Gastroesophageal sphincter (tissue), 4 donors: ENCODE measurements at regions not wholly inside any gene's neighbourhood (a gene's known extent, or its start where the extent isn't known, plus 50 kb on each side); places are given as distances from the start of the nearest gene placed in this dataset.

Source experiments
- ATAC-seq: fragments of 150-250 bp; one replicate; pipeline ENCODE4 v1.9.1; 2016; ENCODE audit warnings: mild to moderate bottlenecking, moderate library complexity
- H3K27ac ChIP-seq, 4 donors: fragments of 200-600 bp; sonication (generic) in 3 of 4; 1 replicate in 3 of 4; 2 replicates in 1 of 4; pipeline ENCODE4 v1.5.1; 2016 to 2019
- H3K27me3 ChIP-seq: fragments of 200-600 bp; sonication (generic); one replicate; pipeline ENCODE4 v1.5.1; 2019
- H3K36me3 ChIP-seq, 2 donors: fragments of 200-600 bp; sonication (generic); one replicate each; pipeline ENCODE4 v1.5.1; 2019; ENCODE audit warnings: control low read depth in 1 of 2
- H3K4me1 ChIP-seq, 3 donors: fragments of 200-600 bp; sonication (generic); 1 replicate in 2 of 3; 2 replicates in 1 of 3; pipeline ENCODE4 v1.5.1; 2016 to 2019; ENCODE audit warnings: control low read depth in 2 of 3
- H3K4me3 ChIP-seq, 2 donors: fragments of 200-600 bp; sonication (generic); one replicate each; pipeline ENCODE4 v1.5.1; 2019; ENCODE audit warnings: mild to moderate bottlenecking in 1 of 2, moderate library complexity in 1 of 2
- H3K9me3 ChIP-seq, 3 donors: fragments of 200-600 bp; sonication (generic); one replicate each; pipeline ENCODE4 v1.5.1; 2017 to 2019; ENCODE audit warnings: control low read depth in 2 of 3
- EP300 ChIP-seq: sonication (generic); formaldehyde crosslinking; IDR thresholded peaks from one replicate; pipeline ENCODE4 v1.6.1; 2017; ENCODE audit warnings: antibody characterized with exemption, mild to moderate bottlenecking
- POLR2A ChIP-seq, 2 donors: fragments of 450-650 bp; IDR thresholded peaks; one replicate each; pipeline ENCODE4 v1.6.1; 2017; ENCODE audit warnings: antibody characterized with exemption in 2 of 2, mild to moderate bottlenecking in 2 of 2, moderate library complexity in 1 of 2
- POLR2AphosphoS5 ChIP-seq: sonication (generic); formaldehyde crosslinking; IDR thresholded peaks from one replicate; pipeline ENCODE4 v1.6.1; 2017; ENCODE audit warnings: antibody characterized with exemption
- WGBS, 2 donors: methylation state at CpG; one replicate each; pipeline ENCODE4 v1.1.5; 2018; ENCODE audit warnings: low coverage in 1 of 2; 5-methylcytosine and 5-hydroxymethylcytosine counted together
- TF ChIP-seq, protein P1 (sequence below), 4 experiments: fragments of 200-600 bp in 2 of 4; fragments of 450-650 bp in 2 of 4; sonication (generic) in 1 of 4; IDR thresholded peaks; one replicate each; pipeline ENCODE4 v1.5.1; 2017 to 2019; ENCODE audit warnings: antibody characterized with exemption in 4 of 4, mild to moderate bottlenecking in 2 of 4, moderate library complexity in 2 of 4

DNA sequence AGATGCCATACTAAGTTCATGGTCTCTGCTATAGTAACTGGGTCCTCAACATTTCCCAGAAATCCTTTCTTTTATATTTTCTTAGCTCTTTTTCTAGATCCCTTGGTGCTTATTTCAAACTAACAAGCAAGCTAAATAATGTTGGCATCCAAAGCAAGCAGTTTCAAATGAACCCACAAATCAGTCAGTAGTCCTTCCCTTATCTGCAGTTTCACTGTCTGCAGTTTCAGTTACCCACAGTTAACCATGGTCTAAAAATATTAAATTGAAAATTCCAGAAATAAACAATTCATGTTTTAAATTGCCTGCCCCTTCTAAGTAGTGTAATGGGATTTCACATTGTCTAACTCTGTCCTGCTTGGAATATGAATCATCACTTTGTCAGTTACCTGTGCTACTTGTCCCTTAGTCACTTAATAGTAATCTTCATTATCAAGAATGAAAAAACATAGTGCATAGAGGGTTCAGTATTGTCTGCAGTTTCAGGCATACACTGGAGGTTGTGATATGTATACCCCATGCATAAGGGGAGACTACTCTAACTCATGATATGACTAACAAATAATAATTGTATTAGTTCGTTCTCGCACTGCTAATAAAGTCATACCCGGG, 633.7 kb downstream of the MECOM start:
- Histone ChIP-seq H3K9me3 (no peaks in the 10 kb centered on the region), H3K27ac (no peak overlapping the region), H3K36me3 (no peaks in the 10 kb centered on the region), H3K4me1 (peaks cover 0 to 14% (median 5%) of the 10 kb centered on the region in 3 donors), H3K27me3 (no peaks in the 10 kb centered on the region), H3K4me3 (no peak overlapping the region)
- no peak for ATAC-seq
- 96 to 100% methylated on average over 3 of the region's 3 CpGs for WGBS, 2 donors
- TF ChIP-seq POLR2AphosphoS5 (no peak), POLR2A (IDR thresholded peaks at IDR 0.05) (no peak), EP300 (no peak)
- TF ChIP-seq, protein P1, sequence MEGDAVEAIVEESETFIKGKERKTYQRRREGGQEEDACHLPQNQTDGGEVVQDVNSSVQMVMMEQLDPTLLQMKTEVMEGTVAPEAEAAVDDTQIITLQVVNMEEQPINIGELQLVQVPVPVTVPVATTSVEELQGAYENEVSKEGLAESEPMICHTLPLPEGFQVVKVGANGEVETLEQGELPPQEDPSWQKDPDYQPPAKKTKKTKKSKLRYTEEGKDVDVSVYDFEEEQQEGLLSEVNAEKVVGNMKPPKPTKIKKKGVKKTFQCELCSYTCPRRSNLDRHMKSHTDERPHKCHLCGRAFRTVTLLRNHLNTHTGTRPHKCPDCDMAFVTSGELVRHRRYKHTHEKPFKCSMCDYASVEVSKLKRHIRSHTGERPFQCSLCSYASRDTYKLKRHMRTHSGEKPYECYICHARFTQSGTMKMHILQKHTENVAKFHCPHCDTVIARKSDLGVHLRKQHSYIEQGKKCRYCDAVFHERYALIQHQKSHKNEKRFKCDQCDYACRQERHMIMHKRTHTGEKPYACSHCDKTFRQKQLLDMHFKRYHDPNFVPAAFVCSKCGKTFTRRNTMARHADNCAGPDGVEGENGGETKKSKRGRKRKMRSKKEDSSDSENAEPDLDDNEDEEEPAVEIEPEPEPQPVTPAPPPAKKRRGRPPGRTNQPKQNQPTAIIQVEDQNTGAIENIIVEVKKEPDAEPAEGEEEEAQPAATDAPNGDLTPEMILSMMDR (IDR thresholded peaks at IDR 0.05) = no peak

GRCh38 chr3:169028716-169029115, 634.8 kb downstream of the MECOM start:
- TF ChIP-seq, protein P1 (IDR thresholded peaks at IDR 0.05) = no peak
- no peak for TF ChIP-seq EP300
- no peak for TF ChIP-seq POLR2A (IDR thresholded peaks at IDR 0.05)
- no peak for TF ChIP-seq POLR2AphosphoS5
- no peaks in the 10 kb centered on the region for H3K27me3 ChIP-seq
- H3K4me3 ChIP-seq = no peak overlapping the region
- H3K36me3 ChIP-seq = no peaks in the 10 kb centered on the region
- H3K27ac ChIP-seq = no peak overlapping the region
- H3K9me3 ChIP-seq = no peaks in the 10 kb centered on the region
- peaks cover 0 to 14% (median 5%) of the 10 kb centered on the region in 3 donors for H3K4me1 ChIP-seq
- no peak for ATAC-seq
- 90 to 92% methylated on average over 5 of the region's 5 CpGs for WGBS, 2 donors

- TF ChIP-seq EP300 (no peak), POLR2A (IDR thresholded peaks at IDR 0.05) (no peak), POLR2AphosphoS5 (peak; percentile 61)
- TF ChIP-seq, protein P1 (IDR thresholded peaks at IDR 0.05) = no peak
- ATAC-seq = peak; percentile 66
- peaks cover 0 to 14% (median 5%) of the 10 kb centered on the region in 3 donors for H3K4me1 ChIP-seq
- no peaks in the 10 kb centered on the region for H3K27me3 ChIP-seq
- 7 to 11% methylated on average over 5 of the region's 5 CpGs for WGBS, 2 donors
- H3K4me3 ChIP-seq = peak overlapping the region; percentile 7 to 25
- no peaks in the 10 kb centered on the region for H3K9me3 ChIP-seq
- no peaks in the 10 kb centered on the region for H3K36me3 ChIP-seq
- H3K27ac ChIP-seq = peak overlapping the region; percentile 1 to 69 (median 41)
Observed at GRCh38 chr3:169026543-169027182, 636.8 kb downstream of the MECOM start.

DNA sequence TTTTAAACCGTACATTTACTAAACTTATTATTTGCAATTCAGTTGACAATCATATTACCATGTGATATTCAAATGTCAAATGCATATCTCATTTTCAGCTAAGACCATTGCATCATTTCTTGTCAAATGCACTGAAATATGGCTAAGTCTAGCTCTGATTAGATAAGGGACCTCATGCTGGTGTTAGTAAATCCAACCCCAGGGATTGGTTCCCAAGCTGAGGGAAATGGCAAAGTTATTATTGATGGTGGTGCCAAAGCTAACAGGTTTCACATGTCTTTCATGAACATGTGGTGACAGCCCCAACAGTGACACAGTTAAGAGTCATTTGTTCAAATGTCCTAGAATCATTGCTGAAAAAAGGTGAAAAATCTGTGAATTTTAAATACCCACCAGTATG, 641.1 kb downstream of the MECOM start:
- TF ChIP-seq EP300 (no peak), POLR2AphosphoS5 (no peak), POLR2A (IDR thresholded peaks at IDR 0.05) (no peak)
- TF ChIP-seq, protein P1 (IDR thresholded peaks at IDR 0.05) = no peak
- Histone ChIP-seq H3K9me3 (no peaks in the 10 kb centered on the region), H3K36me3 (no peaks in the 10 kb centered on the region), H3K4me3 (no peak overlapping the region), H3K4me1 (peaks cover 0 to 14% (median 5%) of the 10 kb centered on the region in 3 donors), H3K27me3 (no peaks in the 10 kb centered on the region), H3K27ac (no peak overlapping the region)
- no peak for ATAC-seq
- 100% methylated on average over 1 of the region's 1 CpG for WGBS, 2 donors

DNA sequence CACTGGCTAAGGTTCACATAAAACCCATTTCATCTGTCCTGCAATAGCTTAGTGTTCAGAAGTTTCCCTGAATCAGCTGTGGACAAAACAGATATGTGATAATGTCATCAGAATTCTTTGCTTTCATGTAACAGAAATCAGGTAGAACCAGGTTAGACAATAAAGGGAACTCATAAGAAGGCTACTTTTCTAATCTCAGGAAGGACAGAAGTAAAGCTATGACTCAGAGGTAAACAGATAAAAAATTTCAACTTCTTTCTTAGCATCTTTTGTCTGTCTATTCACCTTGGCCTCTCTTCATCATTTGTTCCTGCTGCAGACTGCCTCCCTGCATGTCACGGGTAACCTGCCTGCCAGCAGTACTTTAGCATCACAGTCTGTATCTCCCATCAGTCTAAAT, 643.1 kb downstream of the MECOM start:
- H3K27ac ChIP-seq = no peak overlapping the region
- no peak overlapping the region for H3K4me3 ChIP-seq
- TF ChIP-seq, protein P1 (IDR thresholded peaks at IDR 0.05) = no peak
- no peak for TF ChIP-seq POLR2A (IDR thresholded peaks at IDR 0.05)
- no peak for TF ChIP-seq POLR2AphosphoS5
- no peak for TF ChIP-seq EP300
- H3K9me3 ChIP-seq = no peaks in the 10 kb centered on the region
- no peaks in the 10 kb centered on the region for H3K4me1 ChIP-seq
- no peak for ATAC-seq
- 92 to 100% methylated on average over 1 of the region's 1 CpG for WGBS, 2 donors
- no peaks in the 10 kb centered on the region for H3K27me3 ChIP-seq
- H3K36me3 ChIP-seq = no peaks in the 10 kb centered on the region
